GM12875 (cell line): ENCODE measurements at regions not wholly inside any gene's neighbourhood (a gene's known extent, or its start where the extent isn't known, plus 50 kb on each side); places are given as distances from the start of the nearest gene placed in this dataset.

Source experiments
- H3K4me3 ChIP-seq: one replicate; pipeline ENCODE4 v1.5.1; 2011; ENCODE audit warnings: low read depth, low read length, control low read depth
- CTCF ChIP-seq: IDR thresholded peaks from 2 replicates; pipeline ENCODE4 v1.5.1; 2011; ENCODE audit warnings: low read depth, mild to moderate bottlenecking, control low read depth, inconsistent platforms, low read length, moderate library complexity, borderline replicate concordance; ENCODE audit not compliant: insufficient read depth

DNA sequence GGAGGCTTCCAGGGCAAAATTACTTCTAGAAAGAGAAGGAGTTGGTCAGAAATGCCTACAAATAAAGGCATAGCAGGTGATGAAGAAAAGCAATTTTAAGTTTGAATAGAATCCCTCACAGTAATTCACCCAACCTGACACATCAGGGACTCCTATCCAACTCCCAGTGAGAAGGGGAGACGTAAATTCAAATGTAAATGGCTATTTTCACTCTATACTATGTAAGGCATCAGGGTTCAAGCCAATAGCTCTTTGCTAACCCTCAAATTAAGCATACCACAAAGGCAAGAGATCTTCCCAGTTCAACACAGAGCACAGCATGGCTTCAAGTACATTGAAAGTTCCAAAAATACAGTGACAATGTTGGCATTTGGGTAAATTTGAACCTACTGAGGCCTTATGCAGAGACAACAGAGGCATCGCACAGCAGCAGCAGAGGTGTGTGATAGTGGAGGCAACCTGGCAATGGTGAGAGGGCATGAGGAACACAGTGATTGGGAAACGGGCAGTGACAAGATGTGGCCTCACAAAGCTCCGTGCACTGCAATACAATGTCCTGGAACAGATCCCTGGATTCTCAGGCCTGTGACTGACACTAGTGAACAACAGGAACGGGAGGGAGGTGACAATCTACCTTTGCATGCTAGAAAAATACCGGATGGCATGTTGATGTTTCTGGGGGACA, 95.7 kb downstream of the VSTM2A start:
- no peak overlapping the region for H3K4me3 ChIP-seq
- TF ChIP-seq CTCF = no peak

DNA sequence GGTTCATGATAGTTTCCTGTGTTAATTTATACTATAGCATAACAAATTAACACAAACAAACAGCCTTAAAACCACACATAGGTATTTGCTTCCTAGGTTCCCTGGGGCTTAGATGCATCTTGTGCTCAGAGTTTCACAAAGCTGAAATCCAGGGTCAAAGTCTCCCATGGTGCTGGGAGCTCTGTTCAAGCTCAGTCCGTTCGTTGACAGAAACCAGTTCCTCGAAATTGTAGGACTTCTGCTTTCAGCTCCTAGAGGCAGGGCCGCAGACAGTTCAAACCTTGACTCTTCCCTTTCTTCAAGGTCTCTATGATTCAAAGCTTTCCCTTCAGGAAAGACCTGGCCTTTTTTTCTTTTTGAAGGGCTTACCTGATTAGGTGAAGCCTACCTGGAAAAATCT, 90.5 kb downstream of the VSTM2A start:
- TF ChIP-seq CTCF = no peak
- no peak overlapping the region for H3K4me3 ChIP-seq

GRCh38 chr7:54629771-54630170, 87.6 kb downstream of the VSTM2A start:
- no peak for TF ChIP-seq CTCF
- no peak overlapping the region for H3K4me3 ChIP-seq

DNA sequence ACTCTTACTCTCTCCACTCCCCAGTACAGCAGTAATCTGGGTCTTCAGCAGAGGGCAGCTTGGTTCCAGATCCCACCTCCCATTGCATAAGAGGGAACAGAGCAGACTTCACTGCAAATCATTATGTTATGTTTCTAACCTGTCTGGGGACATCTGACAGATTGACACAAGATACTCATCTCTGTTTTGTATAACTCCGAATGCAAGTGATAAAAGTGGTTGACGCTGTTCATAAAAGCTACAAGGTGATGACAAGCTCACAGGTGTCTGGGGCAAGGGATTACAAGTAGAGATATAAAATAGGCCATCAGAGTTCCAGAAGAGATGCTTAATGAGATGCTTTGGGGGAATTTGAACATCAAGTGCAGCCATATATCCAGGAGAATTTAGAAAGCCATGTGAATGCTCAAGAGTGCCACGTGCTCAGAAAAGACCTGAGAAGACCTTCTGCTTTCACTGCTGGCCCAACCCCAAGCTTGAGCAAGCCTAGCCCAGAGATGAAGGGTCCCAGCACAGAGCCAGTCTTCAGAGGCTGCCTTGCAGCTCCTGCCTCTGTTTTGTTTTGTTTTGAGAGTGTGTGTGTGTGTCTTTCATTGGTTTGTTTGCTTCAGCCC, 80.6 kb downstream of the VSTM2A start:
- no peak overlapping the region for H3K4me3 ChIP-seq
- no peak for TF ChIP-seq CTCF
